ENCODE measurements at regions not wholly inside any gene's neighbourhood (a gene's known extent, or its start where the extent isn't known, plus 50 kb on each side); places are given as distances from the start of the nearest gene placed in this dataset.
"Not testable (repeated sequence)": the region's sequence is repeated elsewhere in the genome, so short reads cannot be mapped to it uniquely, and the experiment has no call there.

DNA sequence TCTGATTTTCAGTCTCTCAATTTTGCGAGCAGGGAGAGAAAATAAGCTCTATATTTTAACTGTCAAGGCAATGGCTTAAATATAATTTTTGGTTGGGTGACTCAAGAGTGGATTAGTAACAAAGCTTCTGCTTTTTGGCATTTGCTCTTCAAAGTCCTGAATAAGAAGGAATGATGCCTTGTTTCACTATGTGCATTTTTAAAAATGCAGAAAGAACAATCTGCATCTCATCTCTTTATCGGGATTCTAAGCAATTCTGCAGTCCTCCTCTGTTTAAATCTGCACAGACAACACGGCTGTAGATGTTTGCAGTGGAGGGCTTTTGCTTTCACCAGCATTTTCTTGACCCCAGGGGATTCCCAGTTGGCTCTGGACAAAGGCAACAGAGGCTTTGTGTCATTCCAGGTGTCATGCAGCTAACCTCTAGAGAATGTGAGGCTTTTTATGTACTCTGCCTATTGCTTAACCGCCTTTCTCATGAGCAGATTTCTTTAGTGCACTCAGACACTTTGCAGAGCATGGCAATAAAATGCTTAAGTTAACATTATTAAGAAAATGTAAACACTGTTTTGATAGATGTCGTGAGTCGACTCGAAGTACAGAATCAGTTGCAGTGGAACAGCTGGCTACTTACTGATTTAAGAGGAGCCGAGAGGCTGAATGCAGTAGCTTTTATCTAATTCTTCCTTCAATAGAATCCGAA is 783.2 kb upstream of the NEGR1 start:
- DNase-seq (ENCODE audit: low spot score), result peak; percentile 26

DNA sequence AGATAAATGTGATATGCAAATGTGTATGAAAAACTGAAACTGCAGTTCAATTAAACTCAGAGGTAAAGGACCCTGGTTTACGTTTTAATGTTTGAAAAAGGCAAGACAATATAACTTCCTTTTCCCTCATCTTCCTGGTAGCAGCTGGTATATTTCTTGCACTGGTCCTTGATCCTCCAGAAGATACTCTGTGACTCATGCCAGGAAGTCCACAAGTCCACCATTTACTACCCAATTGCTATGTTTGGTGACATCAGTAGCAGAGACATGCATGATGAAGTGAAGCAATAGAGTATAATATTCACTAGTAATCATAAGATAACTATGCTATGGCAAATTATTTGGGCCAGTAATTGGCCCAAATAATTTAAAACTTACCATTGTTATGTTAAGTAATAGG is 774.5 kb upstream of the NEGR1 start:
- no peak for DNase-seq (ENCODE audit: low spot score)

DNA sequence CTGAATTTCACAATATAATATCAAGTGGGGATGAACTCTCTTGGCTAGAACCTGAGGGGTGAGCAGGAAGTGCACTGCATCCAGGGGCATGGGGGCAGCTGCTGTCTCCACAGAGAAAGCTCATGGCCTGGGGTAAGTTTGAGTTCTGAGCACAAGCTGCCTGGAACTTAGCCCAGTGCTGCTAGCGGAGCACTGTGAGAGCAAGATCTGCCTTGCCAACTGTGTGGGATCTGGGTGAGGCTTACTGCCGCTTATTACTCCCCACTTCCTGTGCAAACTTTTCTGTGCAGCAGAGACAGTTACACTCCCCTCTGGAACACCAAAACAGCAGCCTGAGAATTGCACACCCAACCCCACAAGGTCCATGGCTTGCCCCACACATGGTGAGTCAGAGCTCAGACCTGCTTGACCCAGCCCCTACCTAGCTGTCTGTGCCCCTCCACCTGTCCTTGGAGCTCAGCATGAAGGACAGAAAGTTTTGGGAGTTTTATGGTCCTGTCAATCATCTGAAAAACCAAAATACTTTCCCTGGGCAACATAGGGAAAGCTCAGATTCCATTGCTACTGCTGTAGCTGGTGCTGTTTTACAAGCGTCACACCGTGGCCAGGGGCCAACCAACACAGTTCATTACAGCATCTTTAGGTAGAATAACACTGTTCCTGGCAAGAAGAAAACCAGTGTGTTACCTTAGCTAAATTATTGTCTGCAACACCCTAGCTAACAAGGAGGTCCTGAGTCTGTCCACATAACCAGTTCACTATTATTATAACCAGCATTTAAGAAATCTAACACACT is 762.1 kb upstream of the NEGR1 start:
- no peak for DNase-seq (ENCODE audit: low spot score)

DNA sequence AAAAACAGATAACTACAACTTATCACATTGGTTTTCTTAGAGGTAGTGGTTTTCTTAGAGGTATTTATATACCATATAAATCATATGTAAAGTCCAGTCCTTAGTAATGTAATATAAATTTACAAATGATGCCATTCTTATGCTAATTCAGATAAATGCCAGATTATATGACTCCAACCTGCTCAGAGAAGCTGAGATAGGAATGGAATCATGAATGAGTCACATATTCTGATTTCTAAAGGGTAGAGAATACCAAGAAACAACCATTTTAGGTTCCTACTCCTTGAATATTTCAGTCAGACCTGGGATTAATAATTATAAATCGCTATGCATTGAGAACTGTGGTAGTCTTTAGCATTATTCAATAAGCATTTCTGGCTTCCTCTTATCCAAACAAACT is 760.1 kb upstream of the NEGR1 start:
- DNase-seq (ENCODE audit: low spot score), result no peak

DNA sequence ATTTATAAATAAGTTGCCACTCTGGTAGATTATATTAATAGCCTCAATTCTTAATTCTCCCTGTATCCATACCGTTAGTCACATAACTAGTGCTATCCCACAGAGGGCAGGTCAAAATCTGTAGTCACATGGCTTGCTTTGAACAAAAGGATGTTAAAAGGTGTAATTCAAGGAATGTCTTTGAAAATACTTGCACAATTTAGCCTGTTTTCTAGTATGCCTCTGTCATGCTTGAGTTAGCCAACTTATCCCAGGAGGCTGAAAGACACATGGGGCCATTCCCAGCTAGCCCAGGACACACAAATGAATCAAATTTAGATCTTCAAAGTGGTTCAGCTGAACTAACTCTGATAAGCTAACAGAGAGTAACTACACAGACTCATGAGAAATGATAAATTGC is 758.5 kb upstream of the NEGR1 start:
- DNase-seq (ENCODE audit: low spot score), result no peak

DNA sequence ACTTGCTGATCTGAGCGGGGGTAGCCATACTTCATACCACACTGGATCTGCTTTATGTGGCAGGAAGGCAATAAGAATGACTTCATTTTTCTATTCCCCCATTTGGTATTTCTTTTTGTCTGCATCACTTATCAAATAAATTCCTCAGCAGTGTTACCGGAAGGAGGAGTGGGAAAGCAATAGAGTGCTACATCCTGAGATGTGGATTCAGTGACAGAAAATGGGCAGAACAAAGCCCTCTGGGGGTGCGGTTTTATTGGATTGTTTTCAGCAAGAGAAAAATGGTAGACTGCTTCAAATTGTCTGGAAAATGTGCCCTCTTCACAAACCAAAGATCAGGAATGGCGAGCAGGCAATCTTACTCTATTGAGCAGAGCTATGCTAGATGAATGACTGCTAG is 751.9 kb upstream of the NEGR1 start:
- DNase-seq (ENCODE audit: low spot score), result no peak

DNA sequence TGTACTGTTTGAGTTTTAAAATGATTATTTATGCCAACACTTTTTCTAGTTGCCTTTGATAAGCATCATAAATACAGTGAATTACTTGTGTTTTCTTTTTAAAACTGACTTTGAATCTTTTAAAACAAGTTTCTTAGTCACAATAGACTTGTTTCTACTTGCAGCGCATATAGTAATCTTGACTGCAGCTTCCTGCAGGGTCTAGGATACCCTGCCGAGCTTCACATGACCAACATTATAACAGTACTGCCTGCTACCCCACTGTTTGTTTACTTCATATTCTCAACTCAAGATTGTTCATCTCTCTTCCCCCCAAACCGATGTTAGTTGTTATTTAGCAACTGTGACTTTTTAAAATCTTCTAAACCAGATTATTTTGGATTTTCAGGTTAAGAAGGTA is 751.3 kb upstream of the NEGR1 start:
- no peak for DNase-seq (ENCODE audit: low spot score)

DNA sequence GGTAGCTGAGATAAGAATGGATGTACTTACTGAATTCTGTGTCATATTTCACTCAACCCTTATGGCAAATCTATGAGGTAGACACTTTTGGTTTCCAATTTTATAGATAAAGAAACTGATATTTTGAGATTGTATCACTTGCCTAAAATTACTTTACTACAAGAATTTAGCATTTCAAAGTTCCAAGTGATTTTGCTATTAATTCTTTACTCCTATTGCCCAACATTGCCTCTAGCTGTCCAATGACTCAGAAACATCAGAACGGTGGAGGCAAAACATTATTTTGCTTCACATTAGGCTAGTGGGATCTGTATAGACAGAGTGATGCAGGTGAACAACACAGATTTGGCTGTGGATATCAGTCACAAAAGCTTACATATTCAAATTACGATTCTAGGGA is 747.2 kb upstream of the NEGR1 start:
- no peak for DNase-seq (ENCODE audit: low spot score)

DNA sequence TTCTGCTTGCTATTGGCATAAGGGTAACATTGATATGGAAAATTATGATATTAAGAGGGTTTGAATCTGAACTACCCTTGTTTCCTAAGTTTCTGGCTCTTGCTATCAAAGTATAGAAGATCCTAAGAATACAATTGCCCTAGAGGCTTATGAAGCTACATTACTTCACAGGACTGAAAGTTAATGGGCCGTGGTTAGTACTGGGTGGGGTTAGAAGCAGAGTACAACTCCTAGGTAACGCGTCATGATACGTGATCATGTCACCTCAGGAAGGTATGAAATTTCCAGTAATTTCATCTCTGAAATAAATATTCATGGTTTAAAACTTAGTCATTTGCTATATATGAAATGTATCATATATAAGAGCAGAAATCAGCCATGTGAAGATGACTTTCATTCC is 743.8 kb upstream of the NEGR1 start:
- DNase-seq (ENCODE audit: low spot score), result no peak

DNA sequence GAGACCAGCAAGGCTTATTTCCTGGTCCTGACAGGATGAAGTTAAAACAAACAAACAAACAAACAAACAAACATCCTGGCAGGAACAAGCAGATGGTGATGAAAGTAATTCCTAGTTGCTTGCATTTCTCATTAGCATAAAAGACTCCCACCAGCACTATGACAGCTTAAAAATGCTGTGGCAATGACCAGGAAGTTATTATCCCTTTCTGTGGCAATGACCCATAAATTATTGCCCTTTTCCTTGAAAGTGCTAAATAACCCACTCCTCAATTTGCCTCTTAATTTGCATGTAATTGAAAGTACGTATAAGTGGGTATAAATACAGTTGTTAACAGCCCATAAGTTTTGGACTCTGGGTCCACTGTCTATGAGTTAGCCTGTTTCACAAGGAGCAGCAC is 727.6 kb upstream of the NEGR1 start:
- no peak for DNase-seq (ENCODE audit: low spot score)

DNA sequence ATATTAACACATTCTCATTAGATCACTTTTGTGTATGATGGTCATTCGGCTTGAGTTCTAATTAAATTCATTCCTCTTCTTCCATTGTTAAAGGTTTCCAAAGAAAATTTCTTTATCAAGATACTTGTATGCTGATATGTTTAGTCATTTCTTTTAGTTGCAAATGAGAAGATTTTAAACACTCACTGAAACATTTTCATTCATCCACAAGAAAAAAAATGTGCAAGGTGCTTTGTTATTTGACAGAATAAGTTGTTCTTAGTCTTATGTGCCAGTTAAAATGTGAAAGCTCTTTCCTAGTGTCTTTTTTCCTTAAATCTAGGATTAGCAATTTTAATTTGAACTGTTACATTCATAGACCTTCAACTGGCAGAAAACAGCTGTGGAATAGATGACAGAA is 727.0 kb upstream of the NEGR1 start:
- no peak for DNase-seq (ENCODE audit: low spot score)

DNA sequence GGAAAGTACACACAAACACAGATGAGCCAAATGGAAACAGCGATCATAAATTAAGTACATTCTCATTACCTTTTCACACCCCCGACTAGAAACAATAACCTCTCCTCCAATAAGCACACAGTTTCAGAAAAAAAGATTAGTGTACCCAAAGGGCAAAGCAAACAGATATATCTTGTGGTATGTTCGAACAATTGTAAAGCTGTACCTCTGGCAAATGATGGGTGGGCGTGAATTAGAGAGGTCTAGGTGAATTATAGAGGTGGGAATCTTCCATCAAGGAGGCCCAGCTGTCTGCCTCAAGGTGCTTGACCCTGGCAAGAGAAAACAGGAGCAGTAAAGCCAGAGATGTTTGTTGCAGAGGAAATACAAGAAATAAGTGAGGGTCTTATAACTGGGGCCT is 715.3 kb upstream of the NEGR1 start:
- DNase-seq (ENCODE audit: low spot score), result no peak

DNA sequence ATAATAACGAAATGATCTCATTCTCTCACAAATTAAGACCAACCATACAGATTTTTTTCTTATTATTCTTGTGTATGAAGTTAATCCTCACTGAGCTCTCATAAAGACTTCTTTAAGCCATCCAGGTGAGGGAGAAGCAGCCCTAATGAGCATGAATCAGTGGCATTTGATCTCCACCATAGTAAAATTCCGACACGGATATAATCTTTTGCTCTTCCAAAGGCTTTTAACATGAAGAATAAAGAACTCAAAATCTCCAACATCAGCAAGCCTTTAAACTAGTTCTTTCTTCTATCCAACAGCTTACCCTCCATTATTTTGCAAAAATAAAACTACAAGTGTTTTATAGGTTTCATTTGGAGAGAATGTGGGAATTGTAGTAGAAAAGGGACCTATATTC is 714.7 kb upstream of the NEGR1 start:
- no peak for DNase-seq (ENCODE audit: low spot score)

DNA sequence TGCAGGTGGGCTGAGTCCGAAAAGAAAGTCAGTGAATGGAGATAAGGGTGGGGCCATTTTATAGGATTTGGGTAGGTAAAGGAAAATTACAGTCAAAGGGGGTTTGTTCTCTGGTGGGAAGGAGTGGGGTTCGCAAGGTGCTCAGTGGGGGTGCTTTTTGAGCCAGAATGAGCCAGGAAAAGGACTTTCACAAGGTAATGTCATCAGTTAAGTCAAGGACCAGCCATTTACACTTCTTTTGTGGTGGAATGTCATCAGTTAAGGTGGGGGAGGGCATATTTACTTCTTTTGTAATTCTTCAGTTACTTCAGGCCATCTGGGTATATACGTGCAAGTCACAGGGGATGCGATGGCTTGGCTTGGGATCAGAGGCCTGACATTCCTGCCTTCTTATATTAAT is 705.5 kb upstream of the NEGR1 start:
- DNase-seq (ENCODE audit: low spot score), result not testable (repeated sequence)

DNA sequence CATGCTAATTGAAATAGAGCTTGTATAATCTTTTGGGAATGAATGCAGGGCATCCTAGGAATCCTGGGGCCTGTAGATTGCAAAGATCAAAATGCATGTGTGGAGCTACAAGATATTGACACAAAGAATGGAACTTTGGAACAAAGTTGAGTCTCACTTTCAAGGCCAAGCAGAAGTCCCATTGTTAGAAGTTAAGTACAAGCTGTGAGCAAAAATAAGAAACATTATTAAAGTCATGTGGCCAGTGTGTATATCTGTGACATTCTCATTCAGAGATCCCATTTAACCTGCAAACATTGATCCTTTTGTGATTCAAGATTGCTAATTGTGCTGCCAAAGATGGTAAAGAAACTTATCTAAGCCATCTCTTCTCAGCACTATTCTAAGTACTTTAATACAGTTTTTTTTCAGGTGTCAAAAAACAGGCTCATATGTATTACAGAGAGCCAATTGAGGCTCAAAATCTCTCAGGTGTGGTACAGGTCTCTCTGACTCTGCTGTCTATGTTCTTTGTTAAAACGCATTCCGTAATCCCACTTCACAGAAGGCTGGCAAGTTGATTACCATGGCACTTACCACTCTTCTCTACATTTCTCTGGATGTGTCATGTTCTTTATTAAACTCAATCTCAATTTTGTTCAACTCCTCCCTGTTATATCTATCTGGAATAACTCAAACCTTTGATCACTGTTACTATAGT is 704.4 kb upstream of the NEGR1 start:
- DNase-seq (ENCODE audit: low spot score), result no peak

DNA sequence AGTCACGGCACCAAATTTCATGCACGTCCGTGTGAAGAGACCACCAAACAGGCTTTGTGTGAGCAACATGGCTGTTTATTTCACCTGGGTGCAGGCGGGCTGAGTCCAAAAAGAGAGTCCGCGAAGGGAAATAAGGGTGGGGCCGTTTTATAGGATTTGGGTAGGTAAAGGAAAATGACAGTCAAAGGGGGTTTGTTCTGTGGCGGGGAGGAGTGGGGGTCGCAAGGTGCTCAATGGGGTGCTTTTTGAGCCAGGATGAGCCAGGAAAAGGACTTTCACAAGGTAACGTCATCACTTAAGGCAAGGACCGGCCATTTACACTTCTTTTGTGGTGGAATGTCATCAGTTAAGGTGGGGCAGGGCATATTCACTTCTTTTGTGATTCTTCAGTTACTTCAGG is 702.7 kb upstream of the NEGR1 start:
- not testable (repeated sequence) for DNase-seq (ENCODE audit: low spot score)

DNA sequence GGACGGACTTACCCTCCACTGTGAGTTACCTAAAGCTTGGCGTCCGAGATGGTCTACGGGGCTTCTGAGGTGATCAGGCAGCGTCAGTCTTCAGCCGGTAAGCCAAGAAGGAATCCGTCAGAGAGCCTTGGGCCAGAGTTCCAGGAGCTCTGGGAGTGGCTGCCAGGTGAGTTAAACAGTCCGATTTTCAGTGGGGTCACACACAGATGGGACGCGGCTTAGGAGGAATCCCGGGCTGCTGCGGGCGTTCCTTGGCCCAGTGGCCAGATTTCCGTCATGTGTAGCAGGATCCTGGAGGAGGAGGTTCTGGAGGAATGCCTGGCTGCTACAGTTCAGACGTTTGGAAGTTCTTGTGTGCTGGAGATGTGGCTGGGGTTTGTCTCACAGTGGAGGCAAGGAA is 700.7 kb upstream of the NEGR1 start:
- not testable (repeated sequence) for DNase-seq (ENCODE audit: low spot score)

DNA sequence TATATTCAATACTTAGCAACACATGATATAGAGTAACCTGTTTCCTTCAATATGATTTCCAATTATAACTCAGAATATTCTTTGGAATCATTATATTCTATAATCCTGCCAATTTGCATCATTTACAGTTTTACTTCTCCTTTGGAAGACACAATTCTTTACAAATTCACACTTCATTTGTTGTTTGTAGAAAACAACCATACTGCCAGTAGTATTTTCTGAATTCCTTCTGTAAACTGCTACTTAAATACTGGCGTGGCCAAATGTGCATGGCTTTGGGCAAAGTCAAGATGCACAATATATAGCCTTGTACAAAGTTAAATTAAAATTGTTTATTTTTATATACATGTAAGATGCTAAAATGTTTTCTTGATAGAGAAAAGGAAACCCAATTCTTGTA is 687.1 kb upstream of the NEGR1 start:
- DNase-seq (ENCODE audit: low spot score), result no peak

DNA sequence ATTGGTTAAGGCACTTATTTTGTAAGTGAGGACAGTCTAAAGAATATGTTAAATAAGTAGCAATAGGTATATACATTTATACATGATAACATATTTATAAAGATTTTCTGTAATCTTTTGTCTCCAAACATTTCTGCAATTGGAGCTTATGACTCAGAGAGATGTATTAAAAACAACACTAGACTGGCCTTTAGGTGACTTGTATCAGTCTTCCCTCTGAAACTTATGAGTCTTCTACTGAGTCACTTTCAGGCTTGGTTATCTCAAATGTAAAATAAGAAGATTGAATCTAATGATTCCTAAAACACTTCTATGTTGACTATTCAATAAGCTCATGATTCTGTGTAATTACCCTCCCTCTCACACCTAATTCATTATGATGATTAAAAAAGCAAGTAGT is 672.6 kb upstream of the NEGR1 start:
- no peak for DNase-seq (ENCODE audit: low spot score)

DNA sequence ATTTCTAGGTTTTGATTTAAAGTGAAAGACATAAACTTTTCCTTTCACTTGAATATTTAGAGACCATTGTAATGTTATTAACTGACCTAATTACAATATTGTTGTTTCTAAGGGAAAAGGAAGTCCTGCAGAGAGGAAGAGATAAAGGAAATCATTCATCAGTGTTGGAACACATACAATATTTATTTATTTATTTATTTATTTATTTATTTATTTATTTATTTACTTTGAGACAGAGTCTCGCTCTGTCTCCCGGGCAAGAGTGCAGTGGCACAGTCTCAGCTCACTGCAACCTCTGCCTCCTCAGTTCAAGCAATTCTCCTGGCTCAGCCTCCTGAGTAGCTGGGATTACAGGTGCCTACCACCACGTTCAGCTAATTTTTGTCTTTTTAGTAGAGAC is 668.6 kb upstream of the NEGR1 start:
- DNase-seq (ENCODE audit: low spot score), result not testable (repeated sequence)

DNA sequence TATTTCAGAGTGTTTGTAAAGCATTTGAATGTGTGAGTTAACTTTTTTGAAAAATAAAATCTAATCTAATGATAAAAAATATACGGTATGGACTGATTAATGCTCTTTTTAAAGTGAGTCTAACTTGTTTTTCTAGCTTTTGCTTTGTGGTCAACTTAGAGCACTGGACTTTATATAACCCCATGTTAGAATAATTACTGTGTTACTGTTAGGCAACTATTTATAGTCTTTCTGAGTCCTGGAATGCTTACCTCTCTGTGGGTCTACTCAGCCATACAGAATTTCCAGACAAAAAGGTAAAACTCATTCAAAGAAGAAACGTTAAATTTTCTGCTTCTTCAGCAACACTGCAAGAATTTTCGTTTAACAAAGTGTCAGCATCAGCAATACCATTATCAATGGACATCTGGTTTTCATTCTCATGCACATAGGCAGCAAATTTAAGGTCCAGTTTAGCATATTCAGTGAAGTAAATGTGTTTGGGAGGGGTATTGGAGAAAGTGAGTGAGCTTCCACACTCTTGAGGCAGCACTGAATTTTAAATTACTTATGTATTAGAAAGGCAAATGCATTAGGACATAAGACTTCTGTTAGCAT is 664.7 kb upstream of the NEGR1 start:
- no peak for DNase-seq (ENCODE audit: low spot score)

DNA sequence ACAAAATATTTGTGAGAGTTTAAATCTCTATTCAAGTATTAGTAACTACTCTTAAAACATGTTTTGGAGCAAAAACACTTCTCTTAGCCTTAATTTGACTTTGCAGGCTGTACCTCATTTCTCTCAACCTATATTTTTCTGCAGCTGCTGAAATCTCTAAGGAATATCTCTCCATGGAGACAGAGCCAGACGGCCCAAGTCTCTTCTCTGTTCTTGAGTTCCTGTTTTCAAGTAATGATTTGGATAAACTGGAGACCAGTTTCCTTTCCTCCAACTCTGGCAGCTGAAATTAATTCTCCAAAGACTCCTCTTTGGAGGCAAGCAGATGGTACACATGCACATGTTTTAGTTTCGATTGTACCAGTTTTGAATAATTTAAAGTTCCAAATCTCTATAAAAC is 659.7 kb upstream of the NEGR1 start:
- no peak for DNase-seq (ENCODE audit: low spot score)

DNA sequence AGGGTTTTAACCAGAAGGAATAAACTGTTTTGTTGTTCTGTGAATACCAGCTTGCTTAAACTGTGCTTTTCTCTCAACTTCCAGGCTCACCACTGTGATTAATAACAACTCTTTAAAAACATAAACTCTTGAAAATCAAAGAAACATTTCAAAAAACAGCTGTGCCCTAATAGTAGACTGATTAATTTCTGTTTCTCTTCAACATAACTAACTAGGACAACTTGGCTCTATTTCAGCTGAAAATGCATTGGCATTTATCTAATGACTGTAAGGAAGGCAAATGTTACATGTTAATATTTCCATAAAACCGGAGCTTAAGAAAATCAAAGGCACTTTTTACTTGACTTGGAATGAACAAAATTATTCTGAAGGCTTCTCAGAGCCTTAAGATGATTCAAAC is 656.1 kb upstream of the NEGR1 start:
- no peak for DNase-seq (ENCODE audit: low spot score)
